ENCODE measurements at regions not wholly inside any gene's neighbourhood (a gene's known extent, or its start where the extent isn't known, plus 50 kb on each side); places are given as distances from the start of the nearest gene placed in this dataset.

GRCh38 chr1:184905601-184906322 is 68.5 kb downstream of the NIBAN1 start:
- intact Hi-C loops (cut with micrococcal nuclease): no loop called here
- DNase-seq (ENCODE audit: low read depth, low spot score) (no peak), ATAC-seq (no peak)
- ChIA-PET RAD21 (ENCODE audit: low non-redundant PET in 1 of 2, low total read pairs in 2 of 2, uncharacterized antibody in 2 of 2, unreplicated experiment in 2 of 2) (interaction anchor here in 1 of 2 experiments (0.6 kb wide), 1 partner anchor 226 kb away, joined by 3 read pairs; no protein-coding TSS in a partner anchor), POLR2A (interaction anchor here (0.5 kb wide), 1 partner anchor 11 kb away, joined by 3 read pairs; no protein-coding TSS in a partner anchor), CTCF (no interaction called here)
- Histone ChIP-seq H3K4me3 (replicated peaks in 1 of 2; ENCODE audit: low read depth in 1 of 2, low read length in 2 of 2) (no peak overlapping the region), H3K9me2 (ENCODE audit: insufficient read depth) (no peaks in the 10 kb centered on the region), H3K4me2 (ENCODE audit: low read length) (no peak overlapping the region), H2AFZ (ENCODE audit: low read depth, low read length, poor library complexity, severe bottlenecking) (no peak overlapping the region), H3K27ac (ENCODE audit: low read depth, low read length) (no peak overlapping the region), H3K36me3 (ENCODE audit: control insufficient read depth in 1 of 2, insufficient read depth in 2 of 2, low read length in 2 of 2) (no peaks in the 10 kb centered on the region), H3K4me1 (ENCODE audit: control insufficient read depth in 1 of 2, insufficient read depth in 2 of 2, low read length in 2 of 2) (no peaks in the 10 kb centered on the region), H3K27me3 (ENCODE audit: insufficient read depth, low read length) (no peaks in the 10 kb centered on the region), H3K9me3 (ENCODE audit: control insufficient read depth in 1 of 2, insufficient read depth in 1 of 2, low read depth in 1 of 2, low read length in 2 of 2) (no peaks in the 10 kb centered on the region), H4K20me1 (ENCODE audit: insufficient read depth) (no peaks in the 10 kb centered on the region), H3K79me2 (ENCODE audit: insufficient read depth, low read length) (no peaks in the 10 kb centered on the region), H3K9ac (ENCODE audit: low read length) (no peak overlapping the region)
- TF ChIP-seq REST (IDR thresholded peaks at IDR 0.05; ENCODE audit: low read depth) (no peak), YY1 (IDR thresholded peaks at IDR 0.05; ENCODE audit: extremely low read depth, insufficient replicate concordance, low read depth, low read length) (no peak), CEBPB (IDR thresholded peaks at IDR 0.05; ENCODE audit: low read depth) (no peak), ZFX (IDR thresholded peaks at IDR 0.05) (no peak), SP1 (IDR thresholded peaks at IDR 0.05; ENCODE audit: low read depth) (no peak), SRF (IDR thresholded peaks at IDR 0.05; ENCODE audit: low read depth) (no peak), ELF1 (IDR thresholded peaks at IDR 0.05; ENCODE audit: borderline replicate concordance, low read depth) (no peak), CTCF (IDR thresholded peaks at IDR 0.05 in 2 of 3, conservative IDR thresholded peaks at IDR 0.05 in 1 of 3; ENCODE audit: borderline replicate concordance in 1 of 3, insufficient read depth in 1 of 3, low read depth in 2 of 3, low read length in 2 of 3) (no peak), CBX3 (IDR thresholded peaks at IDR 0.05; ENCODE audit: low read depth) (no peak), ATF3 (IDR thresholded peaks at IDR 0.05) (no peak), TCF7L2 (IDR thresholded peaks at IDR 0.05; ENCODE audit: borderline replicate concordance, extremely low read depth, insufficient read depth, insufficient read length) (no peak), POLR2A (IDR thresholded peaks at IDR 0.05; ENCODE audit: borderline replicate concordance, extremely low read depth, insufficient read depth, insufficient read length) (no peak)
- BruUV-seq (replicated peaks): no TSS peak
